IMR-90 (cell line): ENCODE measurements at regions not wholly inside any gene's neighbourhood (a gene's known extent, or its start where the extent isn't known, plus 50 kb on each side); places are given as distances from the start of the nearest gene placed in this dataset.

Experiments
- ATAC-seq: fragments of 200-7000 bp; cut with Tn5 transposase; 2 replicates; pipeline ENCODE4 v1.9.1; 2020; ENCODE audit warnings: low read depth, mild to moderate bottlenecking, moderate library complexity
- BruUV-seq: library from RNA; stranded (reverse); fragments of 400-500 nt; replicated peaks from 2 replicates; lab custom pipeline; 2021; lab: Mats Ljungman, UMichigan
- CTCF ChIA-PET: fragments of 300-600 bp; formaldehyde crosslinking; extraction: SDS; loops from one replicate; lab custom pipeline; 2021; ENCODE audit warnings: antibody characterized with exemption; lab: Yijun Ruan, JAX
- POLR2A ChIA-PET: fragments of 300-600 bp; sonication (Branson Sonifier 250); formaldehyde crosslinking; loops from one replicate; lab custom pipeline; 2022; ENCODE audit warnings: antibody characterized with exemption; ENCODE audit not compliant: unreplicated experiment; lab: Charles Lee
- DNase-seq: peaks from one replicate; pipeline ENCODE4 v3.0.0; 2013
- H2AFZ ChIP-seq: replicated peaks from 2 replicates; pipeline ENCODE3; 2013; ENCODE audit warnings: low read length, mild to moderate bottlenecking; ENCODE audit not compliant: poor library complexity
- H2AK5ac ChIP-seq: 2 replicates; pipeline ENCODE4 v1.6.1; 2013; ENCODE audit warnings: low read depth, low read length, inconsistent platforms
- H2AK9ac ChIP-seq: replicated peaks from 2 replicates; pipeline ENCODE3; 2013; ENCODE audit warnings: mild to moderate bottlenecking, low read depth, low read length, moderate library complexity; ENCODE audit not compliant: poor library complexity
- H2BK120ac ChIP-seq: 2 replicates; pipeline ENCODE4 v1.6.1; 2013; ENCODE audit warnings: low read depth, low read length, inconsistent platforms
- H2BK15ac ChIP-seq: 3 replicates; pipeline ENCODE4 v1.6.1; 2013; ENCODE audit warnings: low read depth, low read length, inconsistent platforms
- H2BK20ac ChIP-seq: 2 replicates; pipeline ENCODE4 v1.6.1; 2013; ENCODE audit warnings: low read depth, mild to moderate bottlenecking, inconsistent platforms, low read length, moderate library complexity
- H2BK5ac ChIP-seq: 2 replicates; pipeline ENCODE4 v1.6.1; 2013; ENCODE audit warnings: mild to moderate bottlenecking, low read depth, low read length, inconsistent platforms; ENCODE audit not compliant: poor library complexity, severe bottlenecking
- H3K14ac ChIP-seq: replicated peaks from 2 replicates; pipeline ENCODE4 v1.6.1; 2013; ENCODE audit warnings: low read depth, low read length, inconsistent platforms
- H3K18ac ChIP-seq: 2 replicates; pipeline ENCODE4 v1.6.1; 2013; ENCODE audit warnings: low read depth, low read length, control low read depth
- H3K23ac ChIP-seq: 2 replicates; pipeline ENCODE4 v1.6.1; 2013; ENCODE audit warnings: low read depth, low read length, inconsistent platforms
- H3K27ac ChIP-seq: 2 replicates; pipeline ENCODE4 v1.5.1; 2013; ENCODE audit warnings: mild to moderate bottlenecking, control low read depth, low read length; ENCODE audit not compliant: insufficient read depth
- H3K27me3 ChIP-seq: 2 replicates; pipeline ENCODE4 v1.6.1; 2013; ENCODE audit warnings: low read length; ENCODE audit not compliant: control insufficient read depth, insufficient read depth
- H3K36me3 ChIP-seq: 2 replicates; pipeline ENCODE4 v1.6.1; 2013; ENCODE audit warnings: low read length, mixed read lengths; ENCODE audit not compliant: control insufficient read depth, insufficient read depth
- H3K4ac ChIP-seq: 2 replicates; pipeline ENCODE4 v1.6.1; 2013; ENCODE audit warnings: low read depth, low read length, inconsistent platforms
- H3K4me1 ChIP-seq: 2 replicates; pipeline ENCODE4 v1.6.1; 2013; ENCODE audit warnings: low read length, mixed read lengths; ENCODE audit not compliant: control insufficient read depth, insufficient read depth
- H3K4me2 ChIP-seq: 2 replicates; pipeline ENCODE4 v1.6.1; 2013; ENCODE audit warnings: low read depth, mild to moderate bottlenecking, control low read depth, low read length, moderate library complexity
- H3K4me3 ChIP-seq: 2 replicates; pipeline ENCODE4 v1.5.1; 2013; ENCODE audit warnings: low read depth, mild to moderate bottlenecking, control low read depth, low read length, moderate library complexity; ENCODE audit not compliant: insufficient read depth
- H3K56ac ChIP-seq: 2 replicates; pipeline ENCODE4 v1.6.1; 2013; ENCODE audit warnings: low read length, inconsistent platforms; ENCODE audit not compliant: insufficient read depth; ENCODE audit errors: extremely low read depth
- H3K79me1 ChIP-seq, 2 experiments: 2 replicates each; pipeline ENCODE4 v1.6.1; 2013; ENCODE audit warnings: low read length in 2 of 2, inconsistent platforms in 1 of 2, low read depth in 1 of 2
- H3K9ac ChIP-seq: 2 replicates; pipeline ENCODE4 v1.6.1; 2013; ENCODE audit warnings: low read depth, low read length, control low read depth
- H3K9me1 ChIP-seq: 2 replicates; pipeline ENCODE4 v1.6.1; 2013; ENCODE audit warnings: low read length, inconsistent platforms; ENCODE audit not compliant: insufficient read depth
- H3K9me3 ChIP-seq: 2 replicates; pipeline ENCODE4 v1.6.1; 2013; ENCODE audit warnings: low read length; ENCODE audit not compliant: control insufficient read depth, insufficient read depth
- H4K20me1 ChIP-seq: 2 replicates; pipeline ENCODE4 v1.6.1; 2013; ENCODE audit warnings: low read length, inconsistent platforms; ENCODE audit not compliant: insufficient read depth
- H4K5ac ChIP-seq: 2 replicates; pipeline ENCODE4 v1.6.1; 2013; ENCODE audit warnings: mild to moderate bottlenecking, low read depth, low read length, control low read depth
- H4K8ac ChIP-seq, 2 experiments: 2 replicates each; pipeline ENCODE4 v1.6.1; 2013; ENCODE audit warnings: low read depth in 2 of 2, low read length in 2 of 2, control low read depth in 1 of 2, inconsistent platforms in 1 of 2
- H4K91ac ChIP-seq: 2 replicates; pipeline ENCODE4 v1.6.1; 2013; ENCODE audit warnings: low read depth, low read length, inconsistent platforms; ENCODE audit not compliant: insufficient read depth
- BHLHE40 ChIP-seq: fragments of 150-350 bp; IDR thresholded peaks from 2 replicates; pipeline ENCODE4 v1.6.1; 2016; ENCODE audit warnings: mild to moderate bottlenecking, low read depth, low read length
- CEBPB ChIP-seq: IDR thresholded peaks from 2 replicates; pipeline ENCODE4 v1.6.1; 2012; ENCODE audit warnings: low read depth, low read length, improper control_type of control experiment
- CHD1 ChIP-seq: IDR thresholded peaks from 2 replicates; pipeline ENCODE4 v1.6.1; 2012; ENCODE audit warnings: low read depth, low read length, improper control_type of control experiment
- CTCF ChIP-seq: conservative IDR thresholded peaks from 2 replicates; pipeline ENCODE4 v1.5.1; 2012; ENCODE audit warnings: mild to moderate bottlenecking, low read depth, low read length, improper control_type of control experiment
- ELK1 ChIP-seq: fragments of 150-350 bp; IDR thresholded peaks from 2 replicates; pipeline ENCODE4 v1.6.1; 2016; ENCODE audit warnings: low read depth, mild to moderate bottlenecking, low read length, moderate library complexity, borderline replicate concordance
- FOS ChIP-seq: fragments of 150-350 bp; IDR thresholded peaks from 2 replicates; pipeline ENCODE4 v1.6.1; 2016; ENCODE audit warnings: low read depth, low read length
- MAFK ChIP-seq: IDR thresholded peaks from 2 replicates; pipeline ENCODE4 v1.6.1; 2012; ENCODE audit warnings: low read depth, low read length, improper control_type of control experiment
- MAZ ChIP-seq: IDR thresholded peaks from 2 replicates; pipeline ENCODE4 v1.6.1; 2012; ENCODE audit warnings: low read depth, mild to moderate bottlenecking, low read length, improper control_type of control experiment, moderate library complexity, borderline replicate concordance
- MXI1 ChIP-seq: IDR thresholded peaks from 2 replicates; pipeline ENCODE4 v1.6.1; 2012; ENCODE audit warnings: low read depth, mild to moderate bottlenecking, low read length, moderate library complexity, borderline replicate concordance
- NFE2L2 ChIP-seq: fragments of 150-350 bp; IDR thresholded peaks from 2 replicates; pipeline ENCODE4 v1.6.1; 2016; ENCODE audit warnings: low read depth, mild to moderate bottlenecking, low read length
- POLR2A ChIP-seq: IDR thresholded peaks from 2 replicates; pipeline ENCODE4 v1.6.1; 2012; ENCODE audit warnings: mild to moderate bottlenecking, low read depth, low read length
- RAD21 ChIP-seq: IDR thresholded peaks from 2 replicates; pipeline ENCODE4 v1.6.1; 2012; ENCODE audit warnings: low read length, improper control_type of control experiment
- RCOR1 ChIP-seq: IDR thresholded peaks from 2 replicates; pipeline ENCODE4 v1.6.1; 2012; ENCODE audit warnings: mild to moderate bottlenecking, low read length, improper control_type of control experiment; ENCODE audit not compliant: insufficient replicate concordance
- RFX5 ChIP-seq: IDR thresholded peaks from 2 replicates; pipeline ENCODE4 v1.8.0; 2012; ENCODE audit warnings: low read depth, mild to moderate bottlenecking, low read length, moderate library complexity
- SMC3 ChIP-seq: fragments of 150-350 bp; IDR thresholded peaks from 2 replicates; pipeline ENCODE4 v1.6.1; 2016; ENCODE audit warnings: low read depth, mild to moderate bottlenecking, antibody characterized with exemption, low read length, moderate library complexity
- USF2 ChIP-seq: fragments of 150-350 bp; IDR thresholded peaks from 2 replicates; pipeline ENCODE4 v1.6.1; 2017; ENCODE audit warnings: mild to moderate bottlenecking, antibody characterized with exemption, low read length, low read depth
- WGBS, 2 experiments: methylation state at CpG; one replicate each; pipeline versions ENCODE4 v1.1.5 to v1.1.7; 2013; ENCODE audit warnings: missing lambda C conversion rate in 2 of 2; ENCODE audit not compliant: insufficient read length in 1 of 2; ENCODE audit errors: extremely low coverage in 2 of 2; 5-methylcytosine and 5-hydroxymethylcytosine counted together
- dilution Hi-C: fragments of 300-500 bp; cut with HindIII; formaldehyde crosslinking; loops from one replicate; pipeline ENCODE4 v1.14.3; 2018; ENCODE audit warnings: low sequenced_read_pairs; ENCODE audit not compliant: unreplicated experiment
- in situ Hi-C: fragments of 300-500 bp; cut with MboI; formaldehyde crosslinking; loops from 3 replicates; pipeline ENCODE4 v1.14.3; 2019; ENCODE audit warnings: low sequenced_read_pairs, inconsistent platforms, mixed read lengths
- intact Hi-C: fragments of 100-400 bp; cut with micrococcal nuclease; formaldehyde crosslinking; loops from 2 replicates; pipeline ENCODE4 v1.10.0; 2022

GRCh38 chr14:51354846-51355245, 114.8 kb downstream of the TMX1 start:
- H3K4ac ChIP-seq, result peak overlapping the region; percentile 68; the same call in 1 of the 2 replicates
- no peak overlapping the region for H2AK9ac ChIP-seq
- no peak overlapping the region for H2BK5ac ChIP-seq
- BruUV-seq, result no TSS peak
- H3K9me3 ChIP-seq, result no peaks in the 10 kb centered on the region
- DNase-seq, result no peak
- H3K18ac ChIP-seq, result 0 out of 2 replicates have a peak overlapping the region, but pooled peaks have one; percentile 21
- dilution Hi-C loops (no loop called here), intact Hi-C loops (no loop called here), in situ Hi-C loops (no loop called here)
- peak overlapping the region; percentile 31; the same call in 1 of the 2 replicates for H2BK20ac ChIP-seq
- H2AFZ ChIP-seq, result no peak overlapping the region
- no peak overlapping the region for H3K9ac ChIP-seq
- no peaks in the 10 kb centered on the region for H4K20me1 ChIP-seq
- TF ChIP-seq RFX5 (no peak), ELK1 (no peak), MXI1 (no peak), CHD1 (no peak), CTCF (no peak), USF2 (no peak), FOS (no peak), RCOR1 (no peak), SMC3 (no peak), CEBPB (no peak), BHLHE40 (no peak), RAD21 (no peak), NFE2L2 (no peak), POLR2A (no peak), MAZ (no peak), MAFK (no peak)
- peak overlapping the region in 1 of 2 experiments; percentile 55; a peak in 2 of 4 replicates for H4K8ac ChIP-seq
- no peak for ATAC-seq
- no CpG with 5 or more reads among the region's 1 CpG for WGBS, 2 experiments
- no peak overlapping the region for H3K4me2 ChIP-seq
- H2AK5ac ChIP-seq, result peak overlapping the region; percentile 62; the same call in 1 of the 2 replicates
- no peak overlapping the region for H3K23ac ChIP-seq
- H2BK120ac ChIP-seq, result peak overlapping the region; percentile 43; the same call in 1 of the 2 replicates
- H3K56ac ChIP-seq, result no peak overlapping the region
- no peaks in the 10 kb centered on the region for H3K9me1 ChIP-seq
- H3K27ac ChIP-seq, result no peak overlapping the region
- ChIA-PET POLR2A (no interaction called here), CTCF (no interaction called here)
- H3K4me1 ChIP-seq, result peaks cover 9% of the 10 kb centered on the region
- no peak overlapping the region for H4K91ac ChIP-seq
- H3K79me1 ChIP-seq, result no peaks in the 10 kb centered on the region
- no peaks in the 10 kb centered on the region for H3K27me3 ChIP-seq
- no peaks in the 10 kb centered on the region for H3K36me3 ChIP-seq
- no peak overlapping the region; the same call in 1 of the 2 replicates for H4K5ac ChIP-seq
- peak overlapping the region; percentile 21; the same call in 1 of the 3 replicates for H2BK15ac ChIP-seq
- no peak overlapping the region for H3K4me3 ChIP-seq
- H3K14ac ChIP-seq, result no peak overlapping the region
